GM23338 (cell line): ENCODE measurements at regions not wholly inside any gene's neighbourhood (a gene's known extent, or its start where the extent isn't known, plus 50 kb on each side); places are given as distances from the start of the nearest gene placed in this dataset.

ENCODE experiments used
- ATAC-seq: fragments of 200-7000 bp; cut with Tn5 transposase; 3 replicates; pipeline ENCODE4 v1.9.1; 2020
- DNase-seq: peaks from one replicate; pipeline ENCODE4 v3.0.0-alpha.2; 2015; ENCODE audit warnings: low spot score
- H2AFZ ChIP-seq: fragments of 200-600 bp; sonication (generic); 2 replicates; pipeline ENCODE4 v1.8.0; 2016; ENCODE audit warnings: antibody characterized with exemption, mild to moderate bottlenecking, moderate library complexity
- H3F3A ChIP-seq: fragments of 200-600 bp; sonication (generic); replicated peaks from 2 replicates; pipeline ENCODE4 v1.8.0; 2017; ENCODE audit warnings: antibody characterized with exemption, mixed run types, low read depth
- H3K27ac ChIP-seq: fragments of 200-600 bp; sonication (generic); 2 replicates; pipeline ENCODE4 v1.6.1; 2016; ENCODE audit warnings: low read depth
- H3K27me3 ChIP-seq: fragments of 200-600 bp; sonication (generic); 2 replicates; pipeline ENCODE4 v1.8.0; 2016; ENCODE audit warnings: mild to moderate bottlenecking, mixed run types, moderate library complexity; ENCODE audit not compliant: insufficient read depth
- H3K36me3 ChIP-seq: fragments of 200-600 bp; sonication (generic); 2 replicates; pipeline ENCODE4 v1.8.0; 2016; ENCODE audit warnings: mild to moderate bottlenecking; ENCODE audit not compliant: insufficient read depth
- H3K4me1 ChIP-seq: fragments of 200-600 bp; sonication (generic); 2 replicates; pipeline ENCODE4 v1.8.0; 2016; ENCODE audit warnings: mild to moderate bottlenecking, moderate library complexity; ENCODE audit not compliant: insufficient read depth
- H3K4me2 ChIP-seq: fragments of 200-600 bp; sonication (generic); 2 replicates; pipeline ENCODE4 v1.7.1; 2017; ENCODE audit warnings: mixed run types
- H3K4me3 ChIP-seq: fragments of 200-600 bp; sonication (generic); 2 replicates; pipeline ENCODE4 v1.6.1; 2016; ENCODE audit warnings: mixed run types
- H3K79me2 ChIP-seq: fragments of 200-600 bp; sonication (generic); replicated peaks from 2 replicates; pipeline ENCODE4 v1.8.0; 2017; ENCODE audit warnings: mild to moderate bottlenecking; ENCODE audit not compliant: insufficient read depth
- H3K9me2 ChIP-seq: fragments of 200-600 bp; sonication (generic); 2 replicates; pipeline ENCODE4 v1.8.0; 2017; ENCODE audit not compliant: insufficient read depth
- H4K20me1 ChIP-seq: fragments of 200-600 bp; sonication (generic); replicated peaks from 2 replicates; pipeline ENCODE4 v1.8.0; 2017; ENCODE audit warnings: mild to moderate bottlenecking; ENCODE audit not compliant: insufficient read depth
- H3K27ac Mint-ChIP-seq: 2 replicates; pipeline ENCODE4 v1.8.0; 2020; ENCODE audit warnings: inconsistent platforms, mild to moderate bottlenecking, moderate library complexity, mixed read lengths
- H3K27me3 Mint-ChIP-seq: 3 replicates; pipeline ENCODE4 v1.8.0; 2022; ENCODE audit warnings: low read depth, mild to moderate bottlenecking, moderate library complexity, mixed read lengths, inconsistent platforms; ENCODE audit not compliant: insufficient read depth, poor library complexity
- H3K36me3 Mint-ChIP-seq: 3 replicates; pipeline ENCODE4 v1.8.0; 2021; ENCODE audit warnings: low read depth, mild to moderate bottlenecking, inconsistent platforms, moderate library complexity, mixed read lengths
- H3K4me1 Mint-ChIP-seq: 3 replicates; pipeline ENCODE4 v1.8.0; 2020; ENCODE audit warnings: mild to moderate bottlenecking, inconsistent platforms, mixed read lengths
- H3K4me3 Mint-ChIP-seq: 3 replicates; pipeline ENCODE4 v1.8.0; 2021; ENCODE audit warnings: moderate library complexity, mild to moderate bottlenecking, inconsistent platforms, mixed read lengths
- H3K9me3 Mint-ChIP-seq: 3 replicates; pipeline ENCODE4 v1.8.0; 2020; ENCODE audit warnings: moderate library complexity, mild to moderate bottlenecking, inconsistent platforms, mixed read lengths
- CTCF ChIP-seq, 2 experiments: fragments of 200-600 bp in 1 of 2; sonication (generic) in 1 of 2; conservative IDR thresholded peaks; 2 replicates each; pipeline versions ENCODE4 v1.5.1 to v1.6.1; 2016 to 2017; ENCODE audit warnings: antibody characterized with exemption in 2 of 2, low read depth in 2 of 2, mild to moderate bottlenecking in 2 of 2, moderate library complexity in 1 of 2
- EZH2 ChIP-seq: fragments of 200-600 bp; sonication (generic); IDR thresholded peaks from one replicate; pipeline ENCODE4 v1.8.0; 2017; ENCODE audit warnings: antibody characterized with exemption, mild to moderate bottlenecking, low read depth; ENCODE audit not compliant: unreplicated experiment
- EZH2phosphoT487 ChIP-seq: fragments of 200-600 bp; sonication (generic); IDR thresholded peaks from one replicate; pipeline ENCODE4 v1.8.1; 2018; ENCODE audit warnings: antibody characterized with exemption; ENCODE audit not compliant: unreplicated experiment
- JUNB ChIP-seq: IDR thresholded peaks from one replicate; pipeline ENCODE4 v1.6.1; 2016; ENCODE audit warnings: antibody characterized with exemption; ENCODE audit not compliant: unreplicated experiment
- NANOG ChIP-seq: IDR thresholded peaks from 2 replicates; pipeline ENCODE4 v1.6.1; 2016; ENCODE audit warnings: antibody characterized with exemption, borderline replicate concordance
- POLR2AphosphoS5 ChIP-seq: IDR thresholded peaks from 2 replicates; pipeline ENCODE4 v1.6.1; 2016; ENCODE audit warnings: antibody characterized with exemption, low read depth
- STAT1 ChIP-seq: IDR thresholded peaks from one replicate; pipeline ENCODE4 v1.6.1; 2016; ENCODE audit warnings: antibody characterized with exemption; ENCODE audit not compliant: unreplicated experiment
- TF ChIP-seq, protein P1 (sequence below): IDR thresholded peaks from one replicate; pipeline ENCODE4 v1.6.1; 2018; ENCODE audit warnings: antibody characterized with exemption; ENCODE audit not compliant: unreplicated experiment

DNA sequence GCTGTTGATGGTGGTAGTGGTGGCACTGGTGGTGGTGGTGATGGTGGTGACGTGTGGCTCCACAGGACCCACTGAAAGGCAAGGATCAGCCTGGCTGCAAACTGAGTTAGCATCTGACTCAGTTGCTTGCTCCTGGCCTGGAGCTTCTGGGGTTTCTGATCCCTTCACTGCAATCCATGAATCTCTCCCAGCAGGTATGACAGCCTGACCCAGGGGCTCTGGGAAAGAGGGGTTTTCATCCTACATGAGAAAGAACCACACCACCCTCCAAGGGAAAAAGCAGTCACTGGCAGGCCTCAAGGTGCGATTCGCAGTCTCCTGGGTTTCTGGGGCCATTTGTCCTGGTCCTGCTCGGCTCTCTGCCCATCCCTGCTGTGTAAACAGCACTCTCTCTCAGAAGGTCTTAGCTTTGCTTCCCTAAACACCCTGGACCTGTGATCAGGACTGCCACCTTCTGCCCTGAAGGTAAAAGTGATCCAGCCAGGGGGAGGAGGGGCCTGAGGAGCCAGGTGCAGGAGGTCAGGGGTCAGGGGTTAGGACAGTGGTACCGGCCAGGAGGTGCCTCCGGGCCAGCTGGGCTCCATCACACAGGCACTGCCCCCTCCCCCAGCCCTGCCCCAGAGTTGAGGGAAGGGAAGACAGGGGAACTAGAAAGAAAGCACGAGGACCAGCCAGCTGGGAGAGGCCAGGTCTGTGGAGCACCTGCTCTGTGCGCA is 152.0 kb downstream of the BMP7 start:
- H3K4me2 ChIP-seq: no peak overlapping the region

GRCh38 chr20:57117296-57117695 is 149.1 kb downstream of the BMP7 start:
- H4K20me1 ChIP-seq: no peaks in the 10 kb centered on the region
- H3K9me2 ChIP-seq: peaks cover 3% of the 10 kb centered on the region; the same call in 1 of the 2 replicates
- H3K27me3 ChIP-seq: no peaks in the 10 kb centered on the region
- no peak overlapping the region for H3K27ac Mint-ChIP-seq
- no peak overlapping the region for H3K4me2 ChIP-seq
- no peaks in the 10 kb centered on the region for H3K27me3 Mint-ChIP-seq
- H3K4me3 ChIP-seq: no peak overlapping the region
- H3K4me3 Mint-ChIP-seq: no peak overlapping the region
- H3K79me2 ChIP-seq: no peaks in the 10 kb centered on the region
- TF ChIP-seq CTCF (conservative IDR thresholded peaks at IDR 0.05; ENCODE audit: low read depth in 2 of 2) (0 out of 4 replicates have a peak, but pooled peaks of 1 of the 2 experiments have one; percentile 12), JUNB (no peak)
- peak overlapping the region; percentile 52; the same call in 1 of the 2 replicates for H2AFZ ChIP-seq
- H3K36me3 Mint-ChIP-seq: no peaks in the 10 kb centered on the region; the same call in 2 of the 3 replicates
- peaks cover 5% of the 10 kb centered on the region; the same call in 2 of the 3 replicates for H3K9me3 Mint-ChIP-seq
- no peak overlapping the region for H3K27ac ChIP-seq
- H3K36me3 ChIP-seq: no peaks in the 10 kb centered on the region
- no peaks in the 10 kb centered on the region; the same call in 2 of the 3 replicates for H3K4me1 Mint-ChIP-seq
- ATAC-seq (no peak), DNase-seq (peak; percentile 25)
- no peaks in the 10 kb centered on the region for H3F3A ChIP-seq
- no peaks in the 10 kb centered on the region for H3K4me1 ChIP-seq

More for the DNA sequence above, 152.0 kb downstream of the BMP7 start:
- H2AFZ ChIP-seq: no peak overlapping the region
- ATAC-seq: no peak
- no peaks in the 10 kb centered on the region; the same call in 2 of the 3 replicates for H3K36me3 Mint-ChIP-seq
- no peaks in the 10 kb centered on the region for H3F3A ChIP-seq
- DNase-seq: no peak
- peaks cover 5% of the 10 kb centered on the region; the same call in 2 of the 3 replicates for H3K9me3 Mint-ChIP-seq
- H3K27ac Mint-ChIP-seq: no peak overlapping the region
- peaks cover 3% of the 10 kb centered on the region; the same call in 1 of the 2 replicates for H3K9me2 ChIP-seq
- no peak overlapping the region for H3K27ac ChIP-seq
- H4K20me1 ChIP-seq: no peaks in the 10 kb centered on the region
- no peaks in the 10 kb centered on the region for H3K27me3 Mint-ChIP-seq
- TF ChIP-seq EZH2phosphoT487 (no peak), POLR2AphosphoS5 (no peak), NANOG (no peak), STAT1 (no peak), EZH2 (no peak)
- H3K79me2 ChIP-seq: no peaks in the 10 kb centered on the region
- H3K4me1 Mint-ChIP-seq: no peaks in the 10 kb centered on the region; the same call in 2 of the 3 replicates
- H3K4me3 Mint-ChIP-seq: no peak overlapping the region
- no peak overlapping the region for H3K4me3 ChIP-seq
- H3K4me1 ChIP-seq: no peaks in the 10 kb centered on the region
- no peaks in the 10 kb centered on the region for H3K27me3 ChIP-seq
- no peaks in the 10 kb centered on the region for H3K36me3 ChIP-seq

DNA sequence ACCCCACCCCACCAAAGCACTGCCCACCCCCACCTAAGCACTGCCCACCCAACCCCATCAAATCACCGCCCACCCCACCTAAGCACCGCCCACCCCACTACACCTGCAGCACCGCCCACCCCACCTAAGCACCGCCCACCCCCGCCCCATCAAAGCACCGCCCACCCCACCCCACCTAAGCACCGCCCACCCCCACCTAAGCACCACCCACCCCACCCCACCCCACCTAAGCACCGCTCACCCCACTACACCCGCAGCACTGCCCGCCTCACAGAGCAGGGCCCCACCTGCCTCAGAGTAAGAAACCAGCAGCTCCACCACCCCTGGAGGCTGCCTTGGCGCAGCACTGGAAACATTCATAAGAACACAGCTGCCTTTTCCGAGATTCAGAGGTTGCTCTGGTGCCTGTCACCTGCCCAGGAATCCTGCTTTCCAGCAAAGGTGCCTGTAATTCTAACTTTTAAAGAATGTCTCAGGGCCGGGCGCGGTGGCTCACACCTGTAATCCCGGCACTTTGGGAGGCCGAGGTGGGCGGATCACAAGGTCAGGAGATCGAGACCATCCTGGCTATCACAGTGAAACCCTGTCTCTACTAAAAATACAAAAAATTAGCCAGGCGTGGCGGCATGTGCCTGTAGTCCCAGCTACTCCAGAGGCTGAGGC is 148.2 kb downstream of the BMP7 start:
- Mint-ChIP-seq H3K27me3 (no peaks in the 10 kb centered on the region), H3K4me1 (no peaks in the 10 kb centered on the region; the same call in 2 of the 3 replicates), H3K27ac (no peak overlapping the region), H3K4me3 (no peak overlapping the region), H3K36me3 (no peaks in the 10 kb centered on the region; the same call in 2 of the 3 replicates), H3K9me3 (peaks cover 5% of the 10 kb centered on the region; the same call in 2 of the 3 replicates)
- Histone ChIP-seq H3K27me3 (no peaks in the 10 kb centered on the region), H3K4me3 (no peak overlapping the region), H3K36me3 (no peaks in the 10 kb centered on the region), H3K79me2 (no peaks in the 10 kb centered on the region), H3K4me1 (no peaks in the 10 kb centered on the region), H4K20me1 (no peaks in the 10 kb centered on the region), H3F3A (no peaks in the 10 kb centered on the region), H3K9me2 (0 out of 2 replicates have a peak, but pooled peaks cover 3% of the 10 kb centered on the region), H3K27ac (no peak overlapping the region), H3K4me2 (no peak overlapping the region), H2AFZ (no peak overlapping the region)
- TF ChIP-seq, protein P1, sequence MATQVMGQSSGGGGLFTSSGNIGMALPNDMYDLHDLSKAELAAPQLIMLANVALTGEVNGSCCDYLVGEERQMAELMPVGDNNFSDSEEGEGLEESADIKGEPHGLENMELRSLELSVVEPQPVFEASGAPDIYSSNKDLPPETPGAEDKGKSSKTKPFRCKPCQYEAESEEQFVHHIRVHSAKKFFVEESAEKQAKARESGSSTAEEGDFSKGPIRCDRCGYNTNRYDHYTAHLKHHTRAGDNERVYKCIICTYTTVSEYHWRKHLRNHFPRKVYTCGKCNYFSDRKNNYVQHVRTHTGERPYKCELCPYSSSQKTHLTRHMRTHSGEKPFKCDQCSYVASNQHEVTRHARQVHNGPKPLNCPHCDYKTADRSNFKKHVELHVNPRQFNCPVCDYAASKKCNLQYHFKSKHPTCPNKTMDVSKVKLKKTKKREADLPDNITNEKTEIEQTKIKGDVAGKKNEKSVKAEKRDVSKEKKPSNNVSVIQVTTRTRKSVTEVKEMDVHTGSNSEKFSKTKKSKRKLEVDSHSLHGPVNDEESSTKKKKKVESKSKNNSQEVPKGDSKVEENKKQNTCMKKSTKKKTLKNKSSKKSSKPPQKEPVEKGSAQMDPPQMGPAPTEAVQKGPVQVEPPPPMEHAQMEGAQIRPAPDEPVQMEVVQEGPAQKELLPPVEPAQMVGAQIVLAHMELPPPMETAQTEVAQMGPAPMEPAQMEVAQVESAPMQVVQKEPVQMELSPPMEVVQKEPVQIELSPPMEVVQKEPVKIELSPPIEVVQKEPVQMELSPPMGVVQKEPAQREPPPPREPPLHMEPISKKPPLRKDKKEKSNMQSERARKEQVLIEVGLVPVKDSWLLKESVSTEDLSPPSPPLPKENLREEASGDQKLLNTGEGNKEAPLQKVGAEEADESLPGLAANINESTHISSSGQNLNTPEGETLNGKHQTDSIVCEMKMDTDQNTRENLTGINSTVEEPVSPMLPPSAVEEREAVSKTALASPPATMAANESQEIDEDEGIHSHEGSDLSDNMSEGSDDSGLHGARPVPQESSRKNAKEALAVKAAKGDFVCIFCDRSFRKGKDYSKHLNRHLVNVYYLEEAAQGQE: no peak
- ATAC-seq (peak; percentile 52; the same call in 2 of the 3 replicates), DNase-seq (peak; percentile 35)
